GM18868 (cell line): ENCODE measurements at regions not wholly inside any gene's neighbourhood (a gene's known extent, or its start where the extent isn't known, plus 50 kb on each side); places are given as distances from the start of the nearest gene placed in this dataset.
"Not testable (repeated sequence)": the region's sequence is repeated elsewhere in the genome, so short reads cannot be mapped to it uniquely, and the experiment has no call there.

Experiments
- ATAC-seq: cut with Tn5 transposase; IDR thresholded peaks from one replicate; pipeline ENCODE4 v1.9.1; 2021; ENCODE audit warnings: mild to moderate bottlenecking, moderate library complexity; ENCODE audit not compliant: unreplicated experiment

- ATAC-seq, result no peak
Measured at GRCh38 chr16:35793601-35794000, 2334.2 kb downstream of the TP53TG3F start.

- no peak for ATAC-seq
Measured at GRCh38 chr16:35794896-35795295, 2335.5 kb downstream of the TP53TG3F start.

DNA sequence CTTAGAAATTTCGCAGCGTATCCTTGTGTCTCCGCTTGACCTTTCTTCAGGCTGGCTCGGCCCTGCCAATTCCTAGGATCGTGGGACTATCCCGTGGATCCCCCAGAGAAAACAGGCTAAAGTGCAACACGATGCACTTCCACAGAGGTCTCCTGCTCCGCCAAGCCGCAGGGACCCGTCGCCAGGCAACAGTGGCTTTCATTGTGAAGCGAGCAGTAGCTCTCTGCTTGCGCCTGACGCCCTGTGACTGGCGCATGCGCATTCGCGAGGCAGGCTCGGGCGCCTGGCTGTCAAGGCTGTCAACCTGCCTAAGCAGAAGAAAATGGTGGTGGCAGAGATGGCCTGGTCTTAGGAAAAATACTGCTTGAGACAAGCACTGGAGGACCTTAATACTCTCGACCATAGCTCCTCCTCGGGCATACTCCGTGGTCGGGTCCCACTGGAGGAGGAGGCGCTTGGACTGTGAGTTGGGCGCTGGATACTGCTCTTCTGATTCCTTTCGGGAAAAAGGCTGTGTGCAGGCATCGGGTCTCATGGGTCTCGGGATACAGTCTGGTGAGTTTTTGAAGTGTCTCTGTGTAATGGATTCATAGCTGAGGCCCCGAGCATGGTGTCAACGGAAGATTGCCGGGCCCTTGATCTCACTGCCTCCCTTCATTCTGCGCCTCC is 2336.1 kb downstream of the TP53TG3F start:
- no peak for ATAC-seq

DNA sequence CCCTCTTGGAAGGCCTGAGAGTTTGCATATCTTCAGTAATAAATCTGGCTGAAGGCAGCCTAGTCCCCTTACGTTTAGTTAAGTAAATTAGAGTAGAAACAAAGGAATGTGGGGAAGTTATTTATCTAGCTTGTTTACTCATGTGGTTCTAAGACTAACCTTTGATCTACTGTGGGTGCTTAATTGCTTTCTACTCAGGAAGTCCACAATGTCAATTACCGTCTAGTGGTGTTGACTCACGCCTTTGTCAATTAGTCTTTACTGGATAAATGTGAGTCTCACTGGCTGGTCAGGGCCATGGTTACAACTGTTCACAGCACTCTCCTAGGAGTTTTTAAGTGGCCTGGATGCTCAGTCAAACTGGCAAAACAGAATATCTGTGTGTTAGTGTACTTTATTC is 2338.4 kb downstream of the TP53TG3F start:
- no peak for ATAC-seq

DNA sequence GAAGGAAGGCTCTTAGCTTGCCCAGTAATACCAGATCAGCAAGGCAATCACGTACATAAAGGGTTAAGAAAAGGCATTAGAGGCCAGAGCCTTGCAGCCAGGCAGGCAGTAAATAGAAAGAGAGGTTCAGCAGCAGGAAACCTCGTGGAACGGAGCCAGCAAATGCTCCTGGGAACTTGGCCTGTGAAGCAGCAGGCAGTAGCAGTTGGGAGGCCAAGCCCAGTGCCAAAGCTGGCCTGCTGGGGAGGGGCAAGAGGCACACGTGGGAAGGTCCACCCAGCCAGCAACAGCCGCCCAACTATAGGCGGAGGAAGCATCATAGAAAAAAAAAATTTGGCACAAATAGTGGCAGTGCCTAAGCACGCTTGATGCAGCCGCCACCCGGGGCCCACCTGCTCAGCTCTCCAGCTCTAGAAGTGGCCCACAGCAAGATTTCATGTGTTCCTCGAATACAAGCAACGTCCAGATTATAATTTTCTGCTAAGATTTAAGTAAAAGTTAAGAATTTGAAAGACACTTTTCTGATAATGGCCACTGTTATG is 2339.5 kb downstream of the TP53TG3F start:
- no peak for ATAC-seq

GRCh38 chr16:35804465-35804864 is 2345.1 kb downstream of the TP53TG3F start:
- not testable (repeated sequence) for ATAC-seq

DNA sequence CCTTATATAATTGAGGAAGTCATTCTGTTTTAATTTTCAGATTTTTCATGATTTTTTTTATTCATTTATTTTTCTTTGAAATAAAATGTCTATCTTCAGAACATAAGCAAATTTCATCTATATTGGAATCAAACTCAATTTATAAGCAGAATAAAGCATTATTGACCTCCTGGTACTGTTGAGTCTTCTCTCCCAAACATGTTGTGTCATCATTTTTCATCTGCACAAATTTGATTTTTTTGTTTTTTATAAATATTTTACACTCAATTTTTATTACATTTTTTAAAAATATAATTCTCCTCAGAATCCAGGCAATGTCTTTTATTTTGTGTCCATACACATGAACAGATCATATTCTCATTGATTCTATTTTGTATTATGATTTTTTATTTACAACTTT is 2363.9 kb downstream of the TP53TG3F start:
- ATAC-seq, result no peak

DNA sequence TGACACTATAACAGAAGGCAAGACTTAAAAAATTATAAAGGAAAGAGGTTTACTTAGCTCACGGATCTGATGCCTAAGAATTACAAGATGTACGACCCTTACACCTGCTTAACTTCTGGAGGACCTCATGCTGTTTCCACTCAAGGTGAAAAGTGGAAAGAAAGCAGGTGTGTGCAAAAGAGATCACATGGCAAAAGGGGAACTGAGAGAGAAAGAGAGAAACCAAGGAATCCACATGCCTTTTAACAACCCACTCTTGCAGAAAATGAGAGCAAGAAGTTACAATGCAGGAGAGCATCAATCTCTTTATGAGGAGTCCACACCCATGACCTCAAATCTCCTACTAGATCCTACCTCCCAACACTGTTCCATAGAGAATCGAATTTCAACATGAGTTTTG is 2382.2 kb downstream of the TP53TG3F start:
- ATAC-seq, result no peak

DNA sequence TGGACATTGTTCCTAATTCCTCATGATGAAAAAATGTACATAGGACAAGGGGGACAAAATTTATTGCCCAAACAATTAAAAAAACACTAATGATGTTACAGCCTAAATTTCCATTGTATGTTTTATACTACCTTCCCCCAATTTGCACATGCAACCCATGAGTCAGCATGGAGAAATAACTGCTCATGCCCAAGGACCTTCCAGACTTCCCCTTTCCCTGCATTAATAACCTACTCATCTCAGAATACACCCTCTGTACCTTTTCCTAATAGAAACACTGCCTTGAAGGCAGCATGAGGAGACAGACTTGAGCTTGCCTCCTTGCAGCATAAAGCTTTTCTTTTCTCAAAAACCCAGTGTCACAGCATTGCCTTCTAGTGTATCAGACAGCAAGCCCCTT is 2402.8 kb downstream of the TP53TG3F start:
- no peak for ATAC-seq

- no peak for ATAC-seq
Measured at GRCh38 chr16:35868630-35869029, 2409.2 kb downstream of the TP53TG3F start.

DNA sequence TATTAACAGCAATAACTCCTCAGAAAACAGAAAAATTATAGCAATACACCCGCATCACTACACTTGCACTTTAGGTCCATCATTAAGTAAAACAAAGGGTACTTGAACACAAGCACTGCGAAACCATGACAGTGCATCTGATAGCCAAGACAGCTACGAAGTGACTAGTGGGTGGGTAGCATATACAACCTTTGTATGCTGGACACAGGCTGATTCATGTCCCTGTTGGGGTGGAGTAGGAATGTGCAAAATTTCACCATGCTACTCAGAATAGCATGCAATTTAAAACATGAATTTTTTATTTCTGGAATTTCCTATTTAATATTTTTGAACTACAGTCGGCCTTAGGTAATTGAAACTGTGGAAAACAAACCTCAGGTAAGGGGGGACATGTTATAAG is 2414.1 kb downstream of the TP53TG3F start:
- ATAC-seq, result no peak

DNA sequence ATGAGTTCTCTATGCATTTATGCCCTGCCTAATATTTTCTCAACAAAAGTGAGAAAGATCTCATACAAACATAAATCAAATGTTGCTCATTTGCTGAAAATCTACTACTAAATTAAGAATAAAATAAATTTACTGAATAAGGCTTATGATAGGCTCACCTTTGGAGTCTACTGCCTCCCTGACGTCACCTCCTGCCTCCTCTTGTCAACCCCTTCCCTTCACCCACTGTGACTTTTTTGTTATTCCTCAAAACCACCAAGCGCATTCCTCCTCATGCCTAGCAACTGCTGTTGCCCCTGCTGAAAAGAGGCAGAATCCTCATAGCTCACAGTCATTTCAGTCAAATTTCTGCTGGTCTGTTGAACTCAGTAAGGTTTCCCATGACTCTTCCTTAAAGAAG is 2422.2 kb downstream of the TP53TG3F start:
- ATAC-seq, result no peak

DNA sequence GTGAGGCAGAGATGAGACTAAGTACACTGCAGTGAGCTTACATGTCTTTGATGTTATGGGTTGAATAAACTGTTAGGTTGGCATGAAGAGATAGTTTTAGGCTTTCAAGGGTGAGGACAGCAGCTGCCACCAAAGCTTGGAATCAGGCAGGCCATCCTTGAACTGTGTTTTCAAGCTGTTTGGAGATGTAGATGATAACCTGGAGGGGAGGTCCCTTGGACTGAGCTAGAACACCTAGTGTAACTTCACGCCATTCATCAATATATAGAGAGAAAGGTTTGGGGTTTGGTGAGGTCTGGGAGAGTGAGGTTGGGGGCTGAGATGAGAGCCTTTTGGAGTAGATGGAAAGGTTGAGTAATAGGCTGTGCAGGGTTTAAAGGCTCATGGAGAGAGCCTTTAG is 2447.0 kb downstream of the TP53TG3F start:
- no peak for ATAC-seq

GRCh38 chr16:35908152-35908551 is 2448.7 kb downstream of the TP53TG3F start:
- ATAC-seq, result no peak

- ATAC-seq, result no peak
Measured at GRCh38 chr16:35908942-35909341, 2449.5 kb downstream of the TP53TG3F start.

- no peak for ATAC-seq
Measured at GRCh38 chr16:35909351-35909954, 2450.0 kb downstream of the TP53TG3F start.

GRCh38 chr16:35910409-35910808 is 2451.0 kb downstream of the TP53TG3F start:
- no peak for ATAC-seq

GRCh38 chr16:35911899-35912298 is 2452.5 kb downstream of the TP53TG3F start:
- no peak for ATAC-seq

- ATAC-seq, result no peak
Measured at GRCh38 chr16:35931722-35932121, 2472.3 kb downstream of the TP53TG3F start.
